Right lobe of liver (tissue), 4 donors: ENCODE measurements at regions not wholly inside any gene's neighbourhood (a gene's known extent, or its start where the extent isn't known, plus 50 kb on each side); places are given as distances from the start of the nearest gene placed in this dataset.

Experiments
- POLR2A ChIP-seq: fragments of 450-650 bp; IDR thresholded peaks from one replicate; pipeline ENCODE4 v1.6.1; 2017; ENCODE audit warnings: antibody characterized with exemption, mild to moderate bottlenecking
- TF ChIP-seq, protein P1 (sequence below), 4 donors: fragments of 200-600 bp in 3 of 4; fragments of 450-650 bp in 1 of 4; IDR thresholded peaks; one replicate each; pipeline versions ENCODE4 v1.5.1 to v1.8.0; 2016 to 2022; ENCODE audit warnings: antibody characterized with exemption in 4 of 4, mild to moderate bottlenecking in 2 of 4
- donor health status: DM: no; HTN: no; CAD: no.
- donor health status: DM: no; HTN: no; CAD: no.
- donor health status: DM: no; HTN: yes; CAD: no.

DNA sequence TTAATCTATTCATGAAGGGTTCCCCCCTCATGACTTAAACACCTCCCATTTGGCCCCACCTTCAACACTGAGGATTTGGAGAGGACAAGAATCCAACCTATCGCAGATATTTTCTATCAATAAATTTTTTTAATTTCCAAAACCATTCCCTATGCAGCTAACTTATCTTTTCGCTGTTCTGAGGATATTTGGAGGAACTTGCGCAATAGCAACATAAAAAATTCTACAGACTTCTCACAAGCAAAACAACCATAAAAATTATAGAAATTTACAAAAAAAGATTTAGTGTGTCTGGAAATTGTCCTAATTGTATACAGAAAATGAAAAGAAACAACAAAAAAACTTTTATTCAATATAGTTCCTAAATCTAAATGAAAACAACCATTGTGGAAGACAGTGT is 1472.7 kb upstream of the ZEB2 start:
- TF ChIP-seq, protein P1, sequence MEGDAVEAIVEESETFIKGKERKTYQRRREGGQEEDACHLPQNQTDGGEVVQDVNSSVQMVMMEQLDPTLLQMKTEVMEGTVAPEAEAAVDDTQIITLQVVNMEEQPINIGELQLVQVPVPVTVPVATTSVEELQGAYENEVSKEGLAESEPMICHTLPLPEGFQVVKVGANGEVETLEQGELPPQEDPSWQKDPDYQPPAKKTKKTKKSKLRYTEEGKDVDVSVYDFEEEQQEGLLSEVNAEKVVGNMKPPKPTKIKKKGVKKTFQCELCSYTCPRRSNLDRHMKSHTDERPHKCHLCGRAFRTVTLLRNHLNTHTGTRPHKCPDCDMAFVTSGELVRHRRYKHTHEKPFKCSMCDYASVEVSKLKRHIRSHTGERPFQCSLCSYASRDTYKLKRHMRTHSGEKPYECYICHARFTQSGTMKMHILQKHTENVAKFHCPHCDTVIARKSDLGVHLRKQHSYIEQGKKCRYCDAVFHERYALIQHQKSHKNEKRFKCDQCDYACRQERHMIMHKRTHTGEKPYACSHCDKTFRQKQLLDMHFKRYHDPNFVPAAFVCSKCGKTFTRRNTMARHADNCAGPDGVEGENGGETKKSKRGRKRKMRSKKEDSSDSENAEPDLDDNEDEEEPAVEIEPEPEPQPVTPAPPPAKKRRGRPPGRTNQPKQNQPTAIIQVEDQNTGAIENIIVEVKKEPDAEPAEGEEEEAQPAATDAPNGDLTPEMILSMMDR (IDR thresholded peaks at IDR 0.05): no peak
- no peak for TF ChIP-seq POLR2A
